Suprapubic skin (tissue), 4 donors: ENCODE measurements at regions not wholly inside any gene's neighbourhood (a gene's known extent, or its start where the extent isn't known, plus 50 kb on each side); places are given as distances from the start of the nearest gene placed in this dataset.

Experiments
- CTCF ChIP-seq, 2 donors: fragments of 200-600 bp in 1 of 2; fragments of 450-650 bp in 1 of 2; sonication (generic) in 1 of 2; IDR thresholded peaks; one replicate each; pipeline ENCODE4 v1.5.1; 2016 to 2019; ENCODE audit warnings: antibody characterized with exemption in 2 of 2, mild to moderate bottlenecking in 1 of 2, moderate library complexity in 1 of 2
- EP300 ChIP-seq: sonication (generic); formaldehyde crosslinking; IDR thresholded peaks from one replicate; pipeline ENCODE4 v1.6.1; 2017; ENCODE audit warnings: antibody characterized with exemption
- POLR2A ChIP-seq, 2 donors: fragments of 450-650 bp; IDR thresholded peaks; one replicate each; pipeline ENCODE4 v1.6.1; 2017; ENCODE audit warnings: antibody characterized with exemption in 2 of 2, mild to moderate bottlenecking in 2 of 2, moderate library complexity in 2 of 2
- POLR2AphosphoS5 ChIP-seq, 3 donors: sonication (generic); formaldehyde crosslinking; IDR thresholded peaks; one replicate each; pipeline ENCODE4 v1.6.1; 2017; ENCODE audit warnings: antibody characterized with exemption in 3 of 3

GRCh38 chr3:117874028-117874690 lies 1160.5 kb downstream of the IGSF11 start:
- TF ChIP-seq CTCF (IDR thresholded peaks at IDR 0.05) = no peak
- no peak for TF ChIP-seq POLR2AphosphoS5 (IDR thresholded peaks at IDR 0.05)
- TF ChIP-seq POLR2A (IDR thresholded peaks at IDR 0.05) = no peak
- TF ChIP-seq EP300 = no peak
